H9 (cell line): ENCODE measurements at regions not wholly inside any gene's neighbourhood (a gene's known extent, or its start where the extent isn't known, plus 50 kb on each side); places are given as distances from the start of the nearest gene placed in this dataset.

Experiments used
- DNase-seq: peaks from one replicate; pipeline ENCODE4 v3.0.0-alpha.2; 2017
- H2AFZ ChIP-seq: one replicate; pipeline ENCODE4 v1.6.1; 2013; ENCODE audit warnings: mild to moderate bottlenecking, low read length, control low read depth, moderate library complexity
- H2AK5ac ChIP-seq: 2 replicates; pipeline ENCODE4 v1.6.1; 2013; ENCODE audit warnings: low read length, control low read depth, mixed read lengths; ENCODE audit not compliant: insufficient read length
- H2BK120ac ChIP-seq: one replicate; pipeline ENCODE4 v1.6.1; 2013; ENCODE audit warnings: low read depth, mild to moderate bottlenecking, low read length, control low read depth, inconsistent platforms; ENCODE audit not compliant: poor library complexity, severe bottlenecking
- H2BK12ac ChIP-seq: 2 replicates; pipeline ENCODE4 v1.6.1; 2013; ENCODE audit warnings: low read length, control low read depth, mixed read lengths, low read depth; ENCODE audit not compliant: insufficient read length
- H2BK15ac ChIP-seq: 2 replicates; pipeline ENCODE4 v1.6.1; 2013; ENCODE audit warnings: low read depth, low read length, control low read depth
- H2BK20ac ChIP-seq: one replicate; pipeline ENCODE4 v1.6.1; 2013; ENCODE audit warnings: low read depth, mild to moderate bottlenecking, low read length, control low read depth, inconsistent platforms; ENCODE audit not compliant: poor library complexity, severe bottlenecking
- H2BK5ac ChIP-seq: 2 replicates; pipeline ENCODE4 v1.6.1; 2013; ENCODE audit warnings: low read length, control low read depth, mixed read lengths; ENCODE audit not compliant: insufficient read length
- H3K14ac ChIP-seq: 2 replicates; pipeline ENCODE4 v1.6.1; 2013; ENCODE audit warnings: low read length, control low read depth; ENCODE audit not compliant: insufficient read depth
- H3K18ac ChIP-seq: 2 replicates; pipeline ENCODE4 v1.6.1; 2013; ENCODE audit warnings: low read depth, mild to moderate bottlenecking, mixed read lengths, low read length, control low read depth; ENCODE audit not compliant: insufficient read length
- H3K23ac ChIP-seq: 2 replicates; pipeline ENCODE4 v1.6.1; 2013; ENCODE audit warnings: low read length, control low read depth, mixed read lengths, low read depth; ENCODE audit not compliant: insufficient read length
- H3K23me2 ChIP-seq: 2 replicates; pipeline ENCODE4 v1.6.1; 2013; ENCODE audit warnings: low read depth, mild to moderate bottlenecking, mixed read lengths, low read length, control low read depth; ENCODE audit not compliant: insufficient read length, poor library complexity, severe bottlenecking
- H3K27ac ChIP-seq: 2 replicates; pipeline ENCODE4 v1.5.1; 2013; ENCODE audit warnings: low read length, control low read depth, mixed read lengths, low read depth; ENCODE audit not compliant: insufficient read length
- H3K27me3 ChIP-seq: 2 replicates; pipeline ENCODE4 v1.6.1; 2013; ENCODE audit warnings: low read length, control low read depth, inconsistent platforms; ENCODE audit not compliant: insufficient read depth
- H3K4ac ChIP-seq: 2 replicates; pipeline ENCODE4 v1.6.1; 2013; ENCODE audit warnings: low read depth, mild to moderate bottlenecking, control low read depth, inconsistent platforms, low read length, moderate library complexity
- H3K4me1 ChIP-seq: 2 replicates; pipeline ENCODE4 v1.6.1; 2013; ENCODE audit warnings: low read length, control low read depth, inconsistent platforms; ENCODE audit not compliant: insufficient read depth
- H3K4me2 ChIP-seq: 2 replicates; pipeline ENCODE4 v1.6.1; 2013; ENCODE audit warnings: low read length, control low read depth, mixed read lengths; ENCODE audit not compliant: insufficient read length, insufficient read depth
- H3K56ac ChIP-seq: 2 replicates; pipeline ENCODE4 v1.6.1; 2013; ENCODE audit warnings: low read depth, mild to moderate bottlenecking, mixed read lengths, low read length, control low read depth; ENCODE audit not compliant: insufficient read length
- H3K79me1 ChIP-seq: 2 replicates; pipeline ENCODE4 v1.6.1; 2013; ENCODE audit warnings: low read depth, mild to moderate bottlenecking, moderate library complexity, low read length, control low read depth, inconsistent platforms; ENCODE audit not compliant: insufficient read depth, poor library complexity, severe bottlenecking
- H3K79me2 ChIP-seq: 2 replicates; pipeline ENCODE4 v1.6.1; 2013; ENCODE audit warnings: low read length, control low read depth, inconsistent platforms; ENCODE audit not compliant: insufficient read depth
- H3K9ac ChIP-seq: 2 replicates; pipeline ENCODE4 v1.6.1; 2013; ENCODE audit warnings: low read length, control low read depth, mixed read lengths; ENCODE audit not compliant: insufficient read length; ENCODE audit errors: extremely low read depth
- H3K9me3 ChIP-seq: one replicate; pipeline ENCODE4 v1.6.1; 2013; ENCODE audit warnings: low read depth, low read length, inconsistent platforms; ENCODE audit not compliant: control insufficient read depth
- H3T11ph ChIP-seq: one replicate; pipeline ENCODE4 v1.6.1; 2013; ENCODE audit warnings: mild to moderate bottlenecking, low read length, control low read depth, inconsistent platforms
- H4K20me1 ChIP-seq: one replicate; pipeline ENCODE4 v1.6.1; 2013; ENCODE audit not compliant: control insufficient read depth, insufficient read length, insufficient read depth
- H4K5ac ChIP-seq: 2 replicates; pipeline ENCODE4 v1.6.1; 2013; ENCODE audit warnings: low read depth, mild to moderate bottlenecking, mixed read lengths, low read length, control low read depth; ENCODE audit not compliant: insufficient read length
- H4K8ac ChIP-seq: replicated peaks from 2 replicates; pipeline ENCODE4 v1.6.1; 2013; ENCODE audit warnings: low read length, control low read depth, mixed read lengths, low read depth; ENCODE audit not compliant: insufficient read length
- H4K91ac ChIP-seq: 2 replicates; pipeline ENCODE4 v1.6.1; 2013; ENCODE audit warnings: low read depth, mild to moderate bottlenecking, moderate library complexity, mixed read lengths, low read length, control low read depth; ENCODE audit not compliant: insufficient read length
- H3K27ac Mint-ChIP-seq, 3 experiments: 2 replicates in 2 of 3; 3 replicates in 1 of 3; pipeline ENCODE4 v1.8.0; 2020 to 2021; ENCODE audit warnings: mixed read lengths in 3 of 3, mild to moderate bottlenecking in 1 of 3, moderate library complexity in 1 of 3
- H3K27me3 Mint-ChIP-seq: 2 replicates; pipeline ENCODE4 v1.8.0; 2021; ENCODE audit warnings: low read depth, mild to moderate bottlenecking, moderate library complexity, mixed read lengths
- H3K36me3 Mint-ChIP-seq, 3 experiments: 2 replicates in 2 of 3; 3 replicates in 1 of 3; pipeline ENCODE4 v1.8.0; 2020 to 2021; ENCODE audit warnings: low read depth in 3 of 3, mixed read lengths in 3 of 3; ENCODE audit not compliant: insufficient read depth in 1 of 3
- H3K4me1 Mint-ChIP-seq, 2 experiments: 2 replicates each; pipeline ENCODE4 v1.8.0; 2020; ENCODE audit warnings: mixed read lengths in 2 of 2
- H3K4me3 Mint-ChIP-seq, 2 experiments: 2 replicates in 1 of 2; 3 replicates in 1 of 2; pipeline ENCODE4 v1.8.0; 2020 to 2021; ENCODE audit warnings: mild to moderate bottlenecking in 2 of 2, mixed read lengths in 2 of 2, moderate library complexity in 1 of 2
- H3K9me3 Mint-ChIP-seq, 2 experiments: 2 replicates in 1 of 2; 3 replicates in 1 of 2; pipeline ENCODE4 v1.8.0; 2020; ENCODE audit warnings: mild to moderate bottlenecking in 2 of 2, mixed read lengths in 2 of 2, moderate library complexity in 1 of 2
- CTCF ChIP-seq: fragments of 200-600 bp; sonication (generic); conservative IDR thresholded peaks from 3 replicates; pipeline ENCODE4 v1.8.0; 2021; ENCODE audit warnings: antibody characterized with exemption, mild to moderate bottlenecking
- WGBS: extraction: QIAGEN DNeasy Blood & Tissue Kit; methylation state at CpG from one replicate; pipeline ENCODE4 v1.1.7; 2013; ENCODE audit warnings: missing lambda C conversion rate, low lambda C conversion rate, mixed read lengths; ENCODE audit not compliant: insufficient read length; ENCODE audit errors: extremely low coverage; 5-methylcytosine and 5-hydroxymethylcytosine counted together

GRCh38 chr4:131251321-131251720 is 1897.8 kb upstream of the PCDH10 start:
- no peak for TF ChIP-seq CTCF
- H4K91ac ChIP-seq, result no peak overlapping the region
- no peaks in the 10 kb centered on the region for H3K27me3 ChIP-seq
- Mint-ChIP-seq H3K4me3 (no peak overlapping the region), H3K27ac (no peak overlapping the region), H3K9me3 (no peaks in the 10 kb centered on the region), H3K36me3 (no peaks in the 10 kb centered on the region), H3K27me3 (no peaks in the 10 kb centered on the region), H3K4me1 (no peaks in the 10 kb centered on the region)
- H3K9ac ChIP-seq, result no peak overlapping the region
- no peak overlapping the region for H4K5ac ChIP-seq
- H2BK5ac ChIP-seq, result no peak overlapping the region
- H3K18ac ChIP-seq, result no peak overlapping the region
- H3K56ac ChIP-seq, result no peak overlapping the region
- no peak overlapping the region for H2BK120ac ChIP-seq
- no peaks in the 10 kb centered on the region for H4K20me1 ChIP-seq
- H3K23ac ChIP-seq, result no peak overlapping the region
- no peak overlapping the region for H3K14ac ChIP-seq
- H4K8ac ChIP-seq, result no peak overlapping the region
- no peaks in the 10 kb centered on the region for H3K4me1 ChIP-seq
- DNase-seq, result no peak
- no peak overlapping the region for H2BK20ac ChIP-seq
- no peak overlapping the region for H2AK5ac ChIP-seq
- H3K4ac ChIP-seq, result no peak overlapping the region
- H3K79me2 ChIP-seq, result no peaks in the 10 kb centered on the region
- H3K23me2 ChIP-seq, result no peaks in the 10 kb centered on the region
- H3K27ac ChIP-seq, result no peak overlapping the region
- H2BK15ac ChIP-seq, result no peak overlapping the region
- no peaks in the 10 kb centered on the region for H3K79me1 ChIP-seq
- H3K9me3 ChIP-seq, result no peaks in the 10 kb centered on the region
- WGBS, result no CpG with 5 or more reads among the region's 3 CpGs
- H3T11ph ChIP-seq, result no peak overlapping the region
- no peak overlapping the region for H3K4me2 ChIP-seq
- H2AFZ ChIP-seq, result no peak overlapping the region
- no peak overlapping the region for H2BK12ac ChIP-seq
